ENCODE measurements at regions not wholly inside any gene's neighbourhood (a gene's known extent, or its start where the extent isn't known, plus 50 kb on each side); places are given as distances from the start of the nearest gene placed in this dataset.

DNA sequence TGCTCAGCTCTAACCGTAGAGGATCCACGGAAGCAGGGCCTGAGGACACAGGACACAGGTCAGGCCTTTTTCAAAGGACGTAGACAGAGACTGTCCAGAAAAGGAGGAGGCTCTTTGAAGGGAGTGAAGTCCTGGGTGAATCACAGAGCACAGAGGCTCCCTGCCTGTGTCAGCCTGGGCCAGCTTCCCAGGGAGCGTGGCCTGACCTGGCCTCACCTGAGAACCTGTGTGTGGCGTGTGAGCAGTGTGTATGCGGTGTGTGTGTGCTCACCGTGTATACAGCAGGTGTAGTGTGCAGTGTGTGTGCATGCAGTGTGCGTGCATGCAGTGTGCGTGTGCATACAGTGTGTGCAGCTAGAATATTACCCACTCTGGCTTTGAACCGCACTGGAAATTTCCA lies 56.0 kb upstream of the FNDC1 start:
- ATAC-seq (ENCODE audit: insufficient number of reproducible peaks, low FRiP score, low read depth) (no peak), DNase-seq (ENCODE audit: low spot score) (no peak)
- Histone ChIP-seq H3K4me1 (ENCODE audit: control insufficient read depth in 1 of 2, low read depth in 2 of 2) (no peaks in the 10 kb centered on the region), H3K9me3 (no peaks in the 10 kb centered on the region), H3K4me3 (no peak overlapping the region), H3K27ac (no peak overlapping the region), H3K27me3 (replicated peaks; ENCODE audit: insufficient read depth) (no peaks in the 10 kb centered on the region), H3K36me3 (no peaks in the 10 kb centered on the region)
- no peak for TF ChIP-seq CTCF (IDR thresholded peaks at IDR 0.05)

GRCh38 chr6:159112714-159113113 lies 56.5 kb upstream of the FNDC1 start:
- no peak for DNase-seq (ENCODE audit: low spot score)
- Histone ChIP-seq H3K4me1 (ENCODE audit: control insufficient read depth in 1 of 2, low read depth in 2 of 2) (no peaks in the 10 kb centered on the region), H3K4me3 (no peak overlapping the region), H3K27ac (no peak overlapping the region), H3K36me3 (no peaks in the 10 kb centered on the region), H3K27me3 (replicated peaks; ENCODE audit: insufficient read depth) (no peaks in the 10 kb centered on the region), H3K9me3 (no peaks in the 10 kb centered on the region)
- no peak for TF ChIP-seq CTCF (IDR thresholded peaks at IDR 0.05)
- ATAC-seq (ENCODE audit: insufficient number of reproducible peaks, low FRiP score, low read depth) = no peak

- Histone ChIP-seq H3K36me3 (no peaks in the 10 kb centered on the region), H3K4me3 (no peak overlapping the region), H3K4me1 (ENCODE audit: control insufficient read depth in 1 of 2, low read depth in 2 of 2) (no peaks in the 10 kb centered on the region), H3K27me3 (replicated peaks; ENCODE audit: insufficient read depth) (no peaks in the 10 kb centered on the region), H3K27ac (no peak overlapping the region), H3K9me3 (no peaks in the 10 kb centered on the region)
- ATAC-seq (ENCODE audit: insufficient number of reproducible peaks, low FRiP score, low read depth) (no peak), DNase-seq (ENCODE audit: low spot score) (no peak)
- TF ChIP-seq CTCF (IDR thresholded peaks at IDR 0.05) = no peak
These were observed 58.5 kb upstream of the FNDC1 start for GRCh38 chr6:159110748-159111147.

- DNase-seq (ENCODE audit: low spot score) (no peak), ATAC-seq (ENCODE audit: insufficient number of reproducible peaks, low FRiP score, low read depth) (no peak)
- H3K4me1 ChIP-seq (ENCODE audit: control insufficient read depth in 1 of 2, low read depth in 2 of 2) = no peaks in the 10 kb centered on the region
- TF ChIP-seq CTCF (IDR thresholded peaks at IDR 0.05) = peak; percentile 46
- H3K27me3 ChIP-seq (replicated peaks; ENCODE audit: insufficient read depth) = no peaks in the 10 kb centered on the region
- H3K36me3 ChIP-seq = no peaks in the 10 kb centered on the region
- no peaks in the 10 kb centered on the region for H3K9me3 ChIP-seq
- H3K4me3 ChIP-seq = no peak overlapping the region
- H3K27ac ChIP-seq = no peak overlapping the region
These were observed 59.2 kb upstream of the FNDC1 start for GRCh38 chr6:159110013-159110412.

GRCh38 chr6:159109391-159109790 lies 59.8 kb upstream of the FNDC1 start:
- H3K36me3 ChIP-seq = no peaks in the 10 kb centered on the region
- H3K4me1 ChIP-seq (ENCODE audit: control insufficient read depth in 1 of 2, low read depth in 2 of 2) = no peaks in the 10 kb centered on the region
- H3K27me3 ChIP-seq (replicated peaks; ENCODE audit: insufficient read depth) = no peaks in the 10 kb centered on the region
- no peaks in the 10 kb centered on the region for H3K9me3 ChIP-seq
- H3K27ac ChIP-seq = no peak overlapping the region
- TF ChIP-seq CTCF (IDR thresholded peaks at IDR 0.05) = no peak
- ATAC-seq (ENCODE audit: insufficient number of reproducible peaks, low FRiP score, low read depth) (no peak), DNase-seq (ENCODE audit: low spot score) (no peak)
- no peak overlapping the region for H3K4me3 ChIP-seq

Data from thoracic aorta (tissue), 2 donors.